Stomach (tissue), 8 donors: ENCODE measurements at regions not wholly inside any gene's neighbourhood (a gene's known extent, or its start where the extent isn't known, plus 50 kb on each side); places are given as distances from the start of the nearest gene placed in this dataset.

Source experiments
- DNase-seq, 2 donors: peaks; one replicate each; pipeline versions ENCODE4 v3.0.0 to v3.0.0-alpha.2; 2013 to 2019
- H3K27ac ChIP-seq, 5 donors: fragments of 200-600 bp in 4 of 5; sonication (generic) in 4 of 5; one replicate each; pipeline ENCODE4 v1.5.1; 2013 to 2019; ENCODE audit warnings: mild to moderate bottlenecking in 1 of 5, moderate library complexity in 1 of 5
- H3K27me3 ChIP-seq, 3 donors: fragments of 200-600 bp; sonication (generic); one replicate each; pipeline ENCODE4 v1.5.1; 2017 to 2019; ENCODE audit warnings: mixed run types in 1 of 3
- H3K36me3 ChIP-seq, 4 donors: fragments of 200-600 bp; sonication (generic); 1 replicate in 3 of 4; 2 replicates in 1 of 4; pipeline ENCODE4 v1.5.1; 2016 to 2019
- H3K4me1 ChIP-seq, 4 donors: fragments of 200-600 bp; sonication (generic); one replicate each; pipeline ENCODE4 v1.5.1; 2016 to 2019
- H3K4me3 ChIP-seq, 4 donors: fragments of 200-600 bp; sonication (generic) in 3 of 4; one replicate each; pipeline ENCODE4 v1.5.1; 2016 to 2019; ENCODE audit warnings: mild to moderate bottlenecking in 1 of 4
- H3K9me3 ChIP-seq, 4 donors: fragments of 200-600 bp; sonication (generic); one replicate each; pipeline ENCODE4 v1.5.1; 2016 to 2019
- CTCF ChIP-seq, 7 experiments: fragments of 450-650 bp in 4 of 7; fragments of 200-600 bp in 3 of 7; sonication (generic) in 3 of 7; IDR thresholded peaks; one replicate each; pipeline ENCODE4 v1.5.1; 2016 to 2019; ENCODE audit warnings: antibody characterized with exemption in 7 of 7, control low read depth in 2 of 7, mild to moderate bottlenecking in 1 of 7
- EP300 ChIP-seq: sonication (generic); formaldehyde crosslinking; IDR thresholded peaks from one replicate; pipeline ENCODE4 v1.6.1; 2017; ENCODE audit warnings: antibody characterized with exemption
- POLR2A ChIP-seq, 4 donors: fragments of 450-650 bp; IDR thresholded peaks; one replicate each; pipeline ENCODE4 v1.6.1; 2016; ENCODE audit warnings: antibody characterized with exemption in 4 of 4, control low read depth in 2 of 4, mild to moderate bottlenecking in 1 of 4, moderate library complexity in 1 of 4
- POLR2AphosphoS5 ChIP-seq, 3 donors: sonication (generic); formaldehyde crosslinking; IDR thresholded peaks; one replicate each; pipeline ENCODE4 v1.6.1; 2016; ENCODE audit warnings: antibody characterized with exemption in 3 of 3
- WGBS, 5 donors: extraction: QIAGEN DNeasy Blood & Tissue Kit in 3 of 5; methylation state at CpG; one replicate each; pipeline versions ENCODE4 v1.1.5 to v1.1.7; 2013 to 2018; 5-methylcytosine and 5-hydroxymethylcytosine counted together
- intact Hi-C: fragments of 100-400 bp; cut with DNase I; formaldehyde crosslinking; loops from one replicate; pipeline ENCODE4 v1.15.1; 2023; ENCODE audit warnings: low total_unique reads
- donor health status: healthy with polysubstance abuse.
- donor health status: Bipolar disorder and iron deficiency.
- donor health status: healthy.

GRCh38 chr5:51748647-51749046, 365.4 kb downstream of the ISL1 start:
- H3K27me3 ChIP-seq: no peaks in the 10 kb centered on the region
- TF ChIP-seq POLR2AphosphoS5 (IDR thresholded peaks at IDR 0.05) (no peak), EP300 (no peak), POLR2A (IDR thresholded peaks at IDR 0.05) (no peak), CTCF (IDR thresholded peaks at IDR 0.05) (no peak)
- H3K4me3 ChIP-seq: no peak overlapping the region
- no peak overlapping the region for H3K27ac ChIP-seq
- DNase-seq: no peak
- 82 to 95% (median 87%) methylated on average over 2 of the region's 2 CpGs for WGBS, 5 donors
- H3K36me3 ChIP-seq: no peaks in the 10 kb centered on the region
- peaks cover 0 to 3% (median under 1%) of the 10 kb centered on the region in 4 donors for H3K9me3 ChIP-seq
- H3K4me1 ChIP-seq: no peaks in the 10 kb centered on the region
- intact Hi-C loops: no loop called here
